ENCODE measurements at regions not wholly inside any gene's neighbourhood (a gene's known extent, or its start where the extent isn't known, plus 50 kb on each side); places are given as distances from the start of the nearest gene placed in this dataset.

DNA sequence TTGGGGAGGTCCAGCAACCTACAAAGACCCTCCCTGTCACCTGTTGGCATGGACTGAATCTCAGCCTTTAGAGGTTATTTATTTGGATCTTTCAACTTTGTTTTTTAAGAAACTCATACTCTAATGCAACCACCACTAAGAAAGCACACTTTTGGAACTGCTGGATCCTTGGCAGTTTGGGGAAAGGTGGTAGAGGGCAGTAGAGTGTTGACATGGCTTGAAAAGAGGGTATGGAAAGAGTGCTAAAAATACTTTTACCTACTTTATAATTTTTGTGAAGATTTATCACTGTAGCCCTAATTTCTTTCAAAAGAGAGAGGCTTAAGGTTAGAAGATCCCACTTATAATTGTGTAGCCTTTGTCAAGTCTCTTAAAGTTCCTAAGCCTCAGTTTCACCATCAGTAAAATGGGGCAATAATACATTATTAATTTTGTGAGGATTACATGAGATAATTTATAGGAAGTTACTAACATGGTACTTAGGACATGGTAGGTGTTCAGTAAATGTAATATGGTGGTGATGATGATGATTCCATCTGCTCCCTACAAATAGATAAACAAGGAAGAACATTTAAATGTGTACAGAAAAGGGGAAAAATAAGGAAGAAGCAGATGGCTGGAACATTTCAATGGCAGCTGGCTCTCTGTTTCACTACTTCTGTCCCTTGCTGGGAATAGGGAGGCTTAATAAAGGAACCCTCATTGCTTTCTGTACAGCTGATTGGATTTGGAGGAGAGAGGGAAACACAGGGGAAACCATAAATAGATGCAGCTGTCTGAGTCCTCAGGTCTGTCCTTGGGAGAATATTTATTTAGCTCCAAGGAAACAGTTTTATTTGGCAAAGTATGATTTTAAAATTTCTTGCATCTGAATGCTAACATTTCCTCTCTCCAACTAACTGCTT is 208.4 kb upstream of the ADAMTS9 start:
- Histone ChIP-seq H3K4me3 (no peak overlapping the region), H3K27ac (replicated peaks in 1 of 4) (peak overlapping the region; percentile 1 to 48 (median 32)), H3K9me3 (no peaks in the 10 kb centered on the region), H3K27me3 (no peaks in the 10 kb centered on the region), H3K36me3 (no peaks in the 10 kb centered on the region), H3K4me1 (peaks cover 28 to 46% (median 35%) of the 10 kb centered on the region in 4 donors)
- intact Hi-C loops (cut with DNase I): no loop called here
- no peak for TF ChIP-seq POLR2AphosphoS5 (IDR thresholded peaks at IDR 0.05)
- TF ChIP-seq EP300 (IDR thresholded peaks at IDR 0.05): no peak
- TF ChIP-seq CTCF (IDR thresholded peaks at IDR 0.05): no peak
- TF ChIP-seq POLR2A (IDR thresholded peaks at IDR 0.05; ENCODE audit: low read depth): no peak
- DNase-seq (ENCODE audit: extremely low spot score): peak; percentile 57

GRCh38 chr3:64895106-64895990 is 207.5 kb upstream of the ADAMTS9 start:
- peak overlapping the region; percentile 12 to 49 (median 34) for H3K27ac ChIP-seq (replicated peaks in 1 of 4)
- WGBS: 57% methylated on average over 6 of the region's 6 CpGs
- no peaks in the 10 kb centered on the region for H3K36me3 ChIP-seq
- no peaks in the 10 kb centered on the region for H3K9me3 ChIP-seq
- no peak overlapping the region for H3K4me3 ChIP-seq
- peak; percentile 19 for DNase-seq (ENCODE audit: extremely low spot score)
- TF ChIP-seq POLR2AphosphoS5 (IDR thresholded peaks at IDR 0.05): no peak
- TF ChIP-seq POLR2A (IDR thresholded peaks at IDR 0.05; ENCODE audit: low read depth): no peak
- TF ChIP-seq EP300 (IDR thresholded peaks at IDR 0.05): no peak
- no peak for TF ChIP-seq CTCF (IDR thresholded peaks at IDR 0.05)
- peaks cover 23 to 42% (median 30%) of the 10 kb centered on the region in 4 donors for H3K4me1 ChIP-seq
- intact Hi-C loops (cut with DNase I): no loop called here
- no peaks in the 10 kb centered on the region for H3K27me3 ChIP-seq

GRCh38 chr3:64894006-64894405 is 206.2 kb upstream of the ADAMTS9 start:
- WGBS: 93% methylated on average over 5 of the region's 5 CpGs
- no peaks in the 10 kb centered on the region for H3K9me3 ChIP-seq
- DNase-seq (ENCODE audit: extremely low spot score): no peak
- H3K27me3 ChIP-seq: no peaks in the 10 kb centered on the region
- no peak overlapping the region for H3K4me3 ChIP-seq
- peaks cover 17 to 50% (median 39%) of the 10 kb centered on the region in 4 donors for H3K4me1 ChIP-seq
- intact Hi-C loops (cut with DNase I): no loop called here
- TF ChIP-seq POLR2A (IDR thresholded peaks at IDR 0.05; ENCODE audit: low read depth) (no peak), EP300 (IDR thresholded peaks at IDR 0.05) (no peak), POLR2AphosphoS5 (IDR thresholded peaks at IDR 0.05) (no peak), CTCF (IDR thresholded peaks at IDR 0.05) (no peak)
- peak overlapping the region in 1 of 4 donors; percentile 0 for H3K27ac ChIP-seq (replicated peaks in 1 of 4)
- no peaks in the 10 kb centered on the region for H3K36me3 ChIP-seq

DNA sequence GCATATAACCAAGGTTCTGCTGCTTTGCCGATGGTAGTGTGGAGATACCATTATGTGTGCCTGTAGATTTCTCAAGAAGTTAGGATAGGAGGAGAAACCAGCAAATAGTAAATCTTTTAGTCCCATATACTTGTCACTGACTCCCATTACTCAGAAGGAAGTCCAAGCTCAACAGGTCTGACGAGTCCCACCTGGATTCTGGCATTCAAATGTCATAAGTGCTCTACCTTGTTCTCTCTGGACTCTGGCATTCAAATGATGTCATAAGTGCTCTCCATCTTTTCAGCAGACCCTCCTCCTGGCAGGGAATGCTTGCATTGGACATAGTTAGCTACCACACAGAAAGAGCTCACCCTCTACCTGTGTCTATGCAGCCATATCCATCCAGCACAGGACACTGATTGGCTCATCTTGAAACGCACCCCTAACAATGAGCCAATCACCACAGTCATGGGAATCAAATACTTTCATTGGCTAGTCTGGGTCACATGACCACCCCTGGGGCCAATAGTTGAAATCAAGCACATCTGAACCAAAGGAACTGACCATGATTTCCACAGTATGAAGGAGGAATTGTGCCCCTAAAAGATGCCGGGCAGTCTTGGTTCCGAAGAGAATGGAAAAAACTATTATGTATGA is 205.0 kb upstream of the ADAMTS9 start:
- no peak for TF ChIP-seq EP300 (IDR thresholded peaks at IDR 0.05)
- no peak for TF ChIP-seq CTCF (IDR thresholded peaks at IDR 0.05)
- TF ChIP-seq POLR2AphosphoS5 (IDR thresholded peaks at IDR 0.05): no peak
- TF ChIP-seq POLR2A (IDR thresholded peaks at IDR 0.05; ENCODE audit: low read depth): no peak
- H3K36me3 ChIP-seq: no peaks in the 10 kb centered on the region
- H3K27me3 ChIP-seq: no peaks in the 10 kb centered on the region
- no peak for DNase-seq (ENCODE audit: extremely low spot score)
- H3K9me3 ChIP-seq: no peaks in the 10 kb centered on the region
- WGBS: 98% methylated on average over 5 of the region's 5 CpGs
- H3K4me1 ChIP-seq: peaks cover 17 to 62% (median 50%) of the 10 kb centered on the region in 4 donors
- H3K27ac ChIP-seq (replicated peaks in 1 of 4): no peak overlapping the region
- no peak overlapping the region for H3K4me3 ChIP-seq
- intact Hi-C loops (cut with DNase I): no loop called here
